ENCODE measurements at regions not wholly inside any gene's neighbourhood (a gene's known extent, or its start where the extent isn't known, plus 50 kb on each side); places are given as distances from the start of the nearest gene placed in this dataset.

DNA sequence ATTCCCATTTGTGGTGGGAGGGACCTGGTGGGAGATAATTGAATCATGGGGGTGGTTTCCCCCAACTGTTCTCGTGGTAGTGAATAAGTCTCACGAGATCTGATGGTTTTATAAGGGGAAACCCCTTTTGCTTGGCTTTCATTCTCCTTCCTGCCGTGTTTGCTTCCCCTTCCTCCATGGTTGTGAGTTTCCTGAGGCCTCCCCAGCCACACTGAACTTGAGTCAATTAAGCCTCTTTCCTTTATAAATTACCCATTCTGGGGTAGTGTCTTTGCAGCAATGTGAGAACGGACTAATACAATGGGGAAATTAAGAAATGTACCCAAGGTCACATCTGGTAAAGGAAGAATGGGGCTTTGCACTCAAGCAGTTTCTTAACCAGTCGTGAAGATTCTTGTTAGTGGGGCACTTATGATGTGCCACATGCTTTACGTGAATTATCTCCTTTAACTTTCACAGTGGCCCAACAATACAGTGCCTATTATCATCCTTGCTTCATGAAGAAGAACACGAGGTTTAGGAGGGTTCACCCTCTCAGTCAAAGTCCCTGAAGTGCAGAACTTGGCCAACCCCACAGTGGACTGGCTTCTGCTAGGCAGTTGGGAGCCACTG lies 234.3 kb downstream of the EFCAB11 start:
- Histone ChIP-seq H3K4me3 (ENCODE audit: low read depth in 2 of 2, low read length in 1 of 2) (no peak overlapping the region), H2AFZ (ENCODE audit: low read depth) (no peak overlapping the region), H3K79me2 (ENCODE audit: insufficient read depth) (no peaks in the 10 kb centered on the region), H3K9me3 (no peaks in the 10 kb centered on the region), H3F3A (replicated peaks; ENCODE audit: insufficient read depth) (no peaks in the 10 kb centered on the region), H4K20me1 (ENCODE audit: insufficient read depth) (no peaks in the 10 kb centered on the region), H3K36me3 (replicated peaks in 1 of 2; ENCODE audit: control insufficient read depth in 1 of 2, insufficient read depth in 2 of 2, low read length in 1 of 2) (no peaks in the 10 kb centered on the region), H3K27me3 (ENCODE audit: insufficient read depth) (no peaks in the 10 kb centered on the region), H3K4me1 (ENCODE audit: control insufficient read depth in 1 of 2, insufficient read depth in 2 of 2, low read depth in 1 of 2, low read length in 1 of 2) (peaks cover 0 to 13% of the 10 kb centered on the region in 2 experiments; a peak in 1 of 4 replicates), H3K9me2 (no peaks in the 10 kb centered on the region), H3K27ac (ENCODE audit: low read depth in 2 of 2, low read length in 1 of 2) (no peak overlapping the region), H3K9ac (no peak overlapping the region), H3K4me2 (no peak overlapping the region)
- no peak for TF ChIP-seq TCF12 (IDR thresholded peaks at IDR 0.05)
- no peak for TF ChIP-seq CHD2 (IDR thresholded peaks at IDR 0.05; ENCODE audit: low read length, partially characterized antibody)
- TF ChIP-seq TEAD4 (IDR thresholded peaks at IDR 0.05; ENCODE audit: borderline replicate concordance, insufficient read depth) = no peak
- TF ChIP-seq YY1 (IDR thresholded peaks at IDR 0.05; ENCODE audit: low read depth) = no peak
- POLR2A ChIA-PET = no interaction called here
- WGBS (ENCODE audit: low lambda C conversion rate) = 39% methylated on average over 7 of the region's 7 CpGs
- no peak for DNase-seq
- CTCF ChIA-PET = no interaction called here

DNA sequence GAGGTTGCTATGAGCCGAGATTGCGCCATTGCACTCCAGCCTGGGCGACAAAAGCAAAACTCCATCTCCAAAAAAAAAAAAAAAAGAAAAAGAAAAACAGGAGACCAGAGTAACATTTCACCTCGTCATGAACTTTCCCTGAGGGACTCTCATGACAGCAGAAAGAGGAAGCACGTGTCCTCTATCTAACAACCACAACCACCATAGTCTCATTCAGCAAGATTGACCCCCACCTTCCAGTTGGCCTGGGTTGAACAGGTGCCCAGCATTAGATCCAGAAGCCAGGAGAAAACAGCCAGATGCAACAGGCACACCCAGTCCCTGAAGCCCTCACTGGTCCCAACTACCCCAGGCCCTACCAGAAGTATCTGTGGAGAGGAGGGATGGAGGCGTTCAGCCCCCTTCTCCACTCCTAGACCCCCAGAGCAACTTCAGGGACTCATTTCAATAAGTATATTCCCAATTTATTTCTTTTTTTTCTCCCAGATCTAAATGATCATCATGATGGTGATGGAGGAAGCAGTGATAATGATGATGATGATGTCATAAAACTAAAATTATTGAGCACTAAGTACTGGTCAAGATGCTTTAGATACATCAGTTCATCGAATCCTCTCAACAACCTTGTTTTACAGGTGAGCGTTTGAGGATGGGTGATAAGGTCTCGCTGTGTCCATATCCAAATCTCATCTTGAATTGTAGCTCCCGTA lies 235.0 kb downstream of the EFCAB11 start:
- no peak for TF ChIP-seq YY1 (IDR thresholded peaks at IDR 0.05; ENCODE audit: low read depth)
- TF ChIP-seq, protein P1, sequence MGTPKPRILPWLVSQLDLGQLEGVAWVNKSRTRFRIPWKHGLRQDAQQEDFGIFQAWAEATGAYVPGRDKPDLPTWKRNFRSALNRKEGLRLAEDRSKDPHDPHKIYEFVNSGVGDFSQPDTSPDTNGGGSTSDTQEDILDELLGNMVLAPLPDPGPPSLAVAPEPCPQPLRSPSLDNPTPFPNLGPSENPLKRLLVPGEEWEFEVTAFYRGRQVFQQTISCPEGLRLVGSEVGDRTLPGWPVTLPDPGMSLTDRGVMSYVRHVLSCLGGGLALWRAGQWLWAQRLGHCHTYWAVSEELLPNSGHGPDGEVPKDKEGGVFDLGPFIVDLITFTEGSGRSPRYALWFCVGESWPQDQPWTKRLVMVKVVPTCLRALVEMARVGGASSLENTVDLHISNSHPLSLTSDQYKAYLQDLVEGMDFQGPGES (IDR thresholded peaks at IDR 0.05; ENCODE audit: low read depth, low read length) = no peak
- no peaks in the 10 kb centered on the region for H3K36me3 ChIP-seq (replicated peaks in 1 of 2; ENCODE audit: control insufficient read depth in 1 of 2, insufficient read depth in 2 of 2, low read length in 1 of 2)
- H3F3A ChIP-seq (replicated peaks; ENCODE audit: insufficient read depth) = no peaks in the 10 kb centered on the region
- ChIA-PET CTCF (no interaction called here), POLR2A (no interaction called here)
- no peak overlapping the region for H3K4me2 ChIP-seq
- H4K20me1 ChIP-seq (ENCODE audit: insufficient read depth) = no peaks in the 10 kb centered on the region
- H3K9me3 ChIP-seq = no peaks in the 10 kb centered on the region
- H3K4me3 ChIP-seq (ENCODE audit: low read depth in 2 of 2, low read length in 1 of 2) = no peak overlapping the region
- H3K27me3 ChIP-seq (ENCODE audit: insufficient read depth) = no peaks in the 10 kb centered on the region
- no peaks in the 10 kb centered on the region for H3K79me2 ChIP-seq (ENCODE audit: insufficient read depth)
- no peak overlapping the region for H2AFZ ChIP-seq (ENCODE audit: low read depth)
- H3K9ac ChIP-seq = no peak overlapping the region
- H3K27ac ChIP-seq (ENCODE audit: low read depth in 2 of 2, low read length in 1 of 2) = no peak overlapping the region
- no peaks in the 10 kb centered on the region for H3K9me2 ChIP-seq
- H3K4me1 ChIP-seq (ENCODE audit: control insufficient read depth in 1 of 2, insufficient read depth in 2 of 2, low read depth in 1 of 2, low read length in 1 of 2) = peaks cover 0 to 13% of the 10 kb centered on the region in 2 experiments; a peak in 1 of 4 replicates
- no peak for DNase-seq
- 65% methylated on average over 10 of the region's 10 CpGs for WGBS (ENCODE audit: low lambda C conversion rate)

DNA sequence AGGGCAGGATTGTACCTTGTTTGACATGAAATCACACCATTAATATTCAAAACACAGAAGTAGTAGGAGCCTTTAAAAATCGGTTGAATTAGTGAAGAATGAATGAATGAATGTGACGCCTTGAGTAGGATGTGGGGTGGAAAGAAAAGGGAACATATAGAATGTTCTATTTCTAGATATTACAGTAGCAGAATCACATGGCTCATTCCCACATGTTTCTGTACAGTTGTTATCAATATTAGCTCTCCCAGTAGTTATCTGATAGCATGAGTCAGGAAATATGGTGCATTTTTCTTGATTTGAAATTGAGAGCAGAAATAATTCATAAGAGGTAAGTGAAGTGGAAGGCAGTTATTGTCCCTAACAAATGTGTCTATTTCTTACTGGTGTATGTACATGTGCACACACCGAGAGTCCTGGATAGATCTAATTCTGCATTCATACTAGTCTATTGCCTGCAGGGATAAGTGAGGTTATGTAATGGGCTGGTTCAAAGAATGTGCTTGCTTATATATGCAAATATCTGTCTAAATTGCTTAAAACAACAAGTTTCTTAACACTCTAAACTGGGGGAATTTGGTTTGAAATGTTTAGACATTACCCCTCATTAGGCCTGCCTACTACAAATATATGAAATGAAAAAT lies 245.4 kb downstream of the EFCAB11 start:
- no peaks in the 10 kb centered on the region for H3K36me3 ChIP-seq (replicated peaks in 1 of 2; ENCODE audit: control insufficient read depth in 1 of 2, insufficient read depth in 2 of 2, low read length in 1 of 2)
- no peaks in the 10 kb centered on the region for H4K20me1 ChIP-seq (ENCODE audit: insufficient read depth)
- H3F3A ChIP-seq (replicated peaks; ENCODE audit: insufficient read depth) = no peaks in the 10 kb centered on the region
- no peak overlapping the region for H3K4me3 ChIP-seq (ENCODE audit: low read depth in 2 of 2, low read length in 1 of 2)
- 74% methylated on average over 3 of the region's 3 CpGs for WGBS (ENCODE audit: low lambda C conversion rate)
- H3K27ac ChIP-seq (ENCODE audit: low read depth in 2 of 2, low read length in 1 of 2) = no peak overlapping the region
- no peak overlapping the region for H3K9ac ChIP-seq
- no peak overlapping the region for H3K4me2 ChIP-seq
- H3K9me3 ChIP-seq = no peaks in the 10 kb centered on the region
- POLR2A ChIA-PET = no interaction called here
- DNase-seq = no peak
- no peaks in the 10 kb centered on the region for H3K27me3 ChIP-seq (ENCODE audit: insufficient read depth)
- H2AFZ ChIP-seq (ENCODE audit: low read depth) = no peak overlapping the region
- H3K4me1 ChIP-seq (ENCODE audit: control insufficient read depth in 1 of 2, insufficient read depth in 2 of 2, low read depth in 1 of 2, low read length in 1 of 2) = no peaks in the 10 kb centered on the region
- H3K79me2 ChIP-seq (ENCODE audit: insufficient read depth) = no peaks in the 10 kb centered on the region
- H3K9me2 ChIP-seq = no peaks in the 10 kb centered on the region
- CTCF ChIA-PET = no interaction called here
- TF ChIP-seq RCOR1 (IDR thresholded peaks at IDR 0.05; ENCODE audit: low read length) = no peak
- TF ChIP-seq EZH2phosphoT487 (IDR thresholded peaks at IDR 0.05; ENCODE audit: borderline replicate concordance, low read depth) = no peak
- TF ChIP-seq, protein P2, sequence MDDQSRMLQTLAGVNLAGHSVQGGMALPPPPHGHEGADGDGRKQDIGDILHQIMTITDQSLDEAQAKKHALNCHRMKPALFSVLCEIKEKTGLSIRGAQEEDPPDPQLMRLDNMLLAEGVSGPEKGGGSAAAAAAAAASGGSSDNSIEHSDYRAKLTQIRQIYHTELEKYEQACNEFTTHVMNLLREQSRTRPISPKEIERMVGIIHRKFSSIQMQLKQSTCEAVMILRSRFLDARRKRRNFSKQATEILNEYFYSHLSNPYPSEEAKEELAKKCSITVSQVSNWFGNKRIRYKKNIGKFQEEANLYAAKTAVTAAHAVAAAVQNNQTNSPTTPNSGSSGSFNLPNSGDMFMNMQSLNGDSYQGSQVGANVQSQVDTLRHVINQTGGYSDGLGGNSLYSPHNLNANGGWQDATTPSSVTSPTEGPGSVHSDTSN (IDR thresholded peaks at IDR 0.05) = no peak
- TF ChIP-seq, protein P3, sequence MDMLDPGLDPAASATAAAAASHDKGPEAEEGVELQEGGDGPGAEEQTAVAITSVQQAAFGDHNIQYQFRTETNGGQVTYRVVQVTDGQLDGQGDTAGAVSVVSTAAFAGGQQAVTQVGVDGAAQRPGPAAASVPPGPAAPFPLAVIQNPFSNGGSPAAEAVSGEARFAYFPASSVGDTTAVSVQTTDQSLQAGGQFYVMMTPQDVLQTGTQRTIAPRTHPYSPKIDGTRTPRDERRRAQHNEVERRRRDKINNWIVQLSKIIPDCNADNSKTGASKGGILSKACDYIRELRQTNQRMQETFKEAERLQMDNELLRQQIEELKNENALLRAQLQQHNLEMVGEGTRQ (IDR thresholded peaks at IDR 0.05; ENCODE audit: borderline replicate concordance, low read depth, low read length) = no peak
- no peak for TF ChIP-seq JUND (IDR thresholded peaks at IDR 0.05)
- TF ChIP-seq, protein P1 (IDR thresholded peaks at IDR 0.05; ENCODE audit: low read depth, low read length) = no peak
- no peak for TF ChIP-seq FOXJ3 (CRISPR knock-in tag; IDR thresholded peaks at IDR 0.05)
- TF ChIP-seq RFX5 (IDR thresholded peaks at IDR 0.05; ENCODE audit: low read length) = no peak
- TF ChIP-seq GATA2 (CRISPR knock-in tag; IDR thresholded peaks at IDR 0.05) = no peak
- TF ChIP-seq TCF12 (IDR thresholded peaks at IDR 0.05) = no peak
- no peak for TF ChIP-seq RAD21 (IDR thresholded peaks at IDR 0.05; ENCODE audit: low read length)
